GM12878 (cell line): ENCODE measurements at regions not wholly inside any gene's neighbourhood (a gene's known extent, or its start where the extent isn't known, plus 50 kb on each side); places are given as distances from the start of the nearest gene placed in this dataset.

Experiments used
- ATAC-seq: fragments of 200-7000 bp; cut with Tn5 transposase; 3 replicates; pipeline ENCODE4 v1.9.1; 2020; ENCODE audit warnings: mild to moderate bottlenecking, moderate library complexity
- BruUV-seq: library from RNA; stranded (reverse); fragments of 400-500 nt; replicated peaks from 2 replicates; lab custom pipeline; 2021; lab: Mats Ljungman, UMichigan
- CTCF ChIA-PET: fragments of 300-600 bp; sonication (Branson Sonifier 250); formaldehyde crosslinking; extraction: SDS; loops from one replicate; lab custom pipeline; 2021; ENCODE audit warnings: inconsistent platforms; lab: Yijun Ruan, JAX
- POLR2A ChIA-PET: fragments of 350-600 bp; formaldehyde crosslinking; extraction: SDS; loops from one replicate; lab custom pipeline; 2021; ENCODE audit warnings: inconsistent platforms; lab: Charles Lee
- RAD21 ChIA-PET: fragments of 300-600 bp; sonication (Branson Sonifier 250); formaldehyde crosslinking; loops from one replicate; lab custom pipeline; 2023; ENCODE audit warnings: antibody characterized with exemption; ENCODE audit not compliant: unreplicated experiment; lab: Charles Lee
- SMC1A ChIA-PET: fragments of 300-600 bp; sonication (Branson Sonifier 250); formaldehyde crosslinking; loops from one replicate; lab custom pipeline; 2023; ENCODE audit not compliant: unreplicated experiment, uncharacterized antibody; lab: Charles Lee
- DNase-seq: peaks from one replicate; pipeline ENCODE4 v3.0.0-alpha.2; 2011; ENCODE audit warnings: low read depth, low spot score
- FAIRE-seq: peaks from 3 replicates; lab custom pipeline; 2011; peaks lifted over from hg19 to GRCh38; lab: Jason Lieb, UNC
- H2AFZ ChIP-seq: 2 replicates; pipeline ENCODE4 v1.6.0; 2011; ENCODE audit warnings: low read depth, low read length, control low read depth; ENCODE audit not compliant: control insufficient read depth
- H3K27ac ChIP-seq: 2 replicates; pipeline ENCODE4 v1.5.1; 2011; ENCODE audit warnings: control low read depth; ENCODE audit not compliant: control insufficient read depth, insufficient read depth
- H3K27me3 ChIP-seq, 2 experiments: replicated peaks in 1 of 2; 2 replicates each; pipeline versions ENCODE4 v1.6.0 to v1.6.1; 2011; ENCODE audit warnings: low read length in 1 of 2; ENCODE audit not compliant: control insufficient read depth in 2 of 2, insufficient read depth in 2 of 2
- H3K36me3 ChIP-seq, 2 experiments: 2 replicates each; pipeline ENCODE4 v1.5.1; 2011; ENCODE audit warnings: low read length in 1 of 2; ENCODE audit not compliant: control insufficient read depth in 2 of 2, insufficient read depth in 2 of 2
- H3K4me1 ChIP-seq: 2 replicates; pipeline ENCODE4 v1.6.1; 2011; ENCODE audit warnings: mild to moderate bottlenecking, low read length, moderate library complexity, mixed read lengths; ENCODE audit not compliant: control insufficient read depth, insufficient read depth
- H3K4me2 ChIP-seq: 2 replicates; pipeline ENCODE4 v1.6.0; 2011; ENCODE audit warnings: control low read depth; ENCODE audit not compliant: control insufficient read depth, insufficient read depth
- H3K4me3 ChIP-seq: fragments of 200-600 bp; sonication (generic); 2 replicates; pipeline ENCODE4 v1.5.1; 2016
- H3K79me2 ChIP-seq: 2 replicates; pipeline ENCODE4 v1.6.0; 2011; ENCODE audit warnings: low read length; ENCODE audit not compliant: control insufficient read depth, insufficient read depth
- H3K9ac ChIP-seq: 2 replicates; pipeline ENCODE4 v1.8.0; 2011; ENCODE audit warnings: low read length, control low read depth, mixed read lengths; ENCODE audit not compliant: control insufficient read depth, insufficient read depth
- H3K9me3 ChIP-seq: replicated peaks from 3 replicates; pipeline ENCODE4 v1.5.1; 2011; ENCODE audit warnings: mild to moderate bottlenecking, low read length; ENCODE audit not compliant: control insufficient read depth, insufficient read depth
- H4K20me1 ChIP-seq: 2 replicates; pipeline ENCODE4 v1.6.0; 2011; ENCODE audit not compliant: control insufficient read depth, insufficient read depth
- DPF2 ChIP-seq: fragments of 450-650 bp; IDR thresholded peaks from 2 replicates; pipeline ENCODE4 v1.6.1; 2017; ENCODE audit warnings: mild to moderate bottlenecking
- EP300 ChIP-seq, 2 experiments: fragments of 150-350 bp in 1 of 2; IDR thresholded peaks; 2 replicates each; pipeline ENCODE4 v1.6.1; 2011 to 2012; ENCODE audit warnings: low read depth in 2 of 2, low read length in 2 of 2, borderline replicate concordance in 1 of 2, improper control_type of control experiment in 1 of 2, inconsistent platforms in 1 of 2; ENCODE audit not compliant: control insufficient read depth in 1 of 2
- GABPA ChIP-seq: IDR thresholded peaks from 2 replicates; pipeline ENCODE4 v1.6.1; 2014; ENCODE audit warnings: antibody characterized with exemption, low read depth, mild to moderate bottlenecking, inconsistent platforms
- HCFC1 ChIP-seq: fragments of 150-350 bp; IDR thresholded peaks from 2 replicates; pipeline ENCODE4 v1.6.1; 2014; ENCODE audit warnings: low read length
- LARP7 ChIP-seq: fragments of 450-650 bp; IDR thresholded peaks from 2 replicates; pipeline ENCODE4 v1.6.1; 2017; ENCODE audit warnings: mild to moderate bottlenecking
- MTA2 ChIP-seq: fragments of 450-650 bp; IDR thresholded peaks from 2 replicates; pipeline ENCODE4 v1.6.1; 2016; ENCODE audit warnings: low read depth, mild to moderate bottlenecking, moderate library complexity
- MYB ChIP-seq: fragments of 150-350 bp; IDR thresholded peaks from 2 replicates; pipeline ENCODE4 v1.6.1; 2014; ENCODE audit warnings: mild to moderate bottlenecking, low read depth, low read length, borderline replicate concordance
- PAX5 ChIP-seq: IDR thresholded peaks from 2 replicates; pipeline ENCODE4 v1.6.1; 2011; ENCODE audit warnings: low read depth, low read length, borderline replicate concordance
- RFX5 ChIP-seq: IDR thresholded peaks from 2 replicates; pipeline ENCODE4 v1.6.1; 2011; ENCODE audit warnings: low read depth, low read length, improper control_type of control experiment
- RUNX3 ChIP-seq: IDR thresholded peaks from 2 replicates; pipeline ENCODE4 v1.6.1; 2012; ENCODE audit warnings: low read length, inconsistent platforms
- SIX5 ChIP-seq: IDR thresholded peaks from 2 replicates; pipeline ENCODE4 v1.6.1; 2011; ENCODE audit warnings: mild to moderate bottlenecking, low read depth, low read length, moderate library complexity; ENCODE audit not compliant: severe bottlenecking
- WGBS: methylation state at CpG from one replicate; pipeline ENCODE4 v1.1.6; 2016; ENCODE audit warnings: low lambda C conversion rate; ENCODE audit not compliant: insufficient replicate concordance, insufficient coverage; ENCODE audit errors: missing lambda C conversion rate; 5-methylcytosine and 5-hydroxymethylcytosine counted together
- in situ Hi-C: fragments of 300-500 bp; cut with MboI; formaldehyde crosslinking; loops from 9 replicates; pipeline ENCODE4 v1.14.3; 2018; ENCODE audit warnings: mixed read lengths
- intact Hi-C: fragments of 100-400 bp; cut with micrococcal nuclease; formaldehyde crosslinking; loops from one replicate; pipeline ENCODE4 v1.14.2; 2022; ENCODE audit not compliant: unreplicated experiment
- TF ChIP-seq, protein P1 (sequence below): fragments of 450-650 bp; conservative IDR thresholded peaks from 2 replicates; pipeline ENCODE4 v1.6.1; 2017; ENCODE audit warnings: mild to moderate bottlenecking, moderate library complexity
- TF ChIP-seq, protein P2 (sequence below): fragments of 450-650 bp; IDR thresholded peaks from 2 replicates; pipeline ENCODE4 v1.6.1; 2017; ENCODE audit warnings: borderline replicate concordance

DNA sequence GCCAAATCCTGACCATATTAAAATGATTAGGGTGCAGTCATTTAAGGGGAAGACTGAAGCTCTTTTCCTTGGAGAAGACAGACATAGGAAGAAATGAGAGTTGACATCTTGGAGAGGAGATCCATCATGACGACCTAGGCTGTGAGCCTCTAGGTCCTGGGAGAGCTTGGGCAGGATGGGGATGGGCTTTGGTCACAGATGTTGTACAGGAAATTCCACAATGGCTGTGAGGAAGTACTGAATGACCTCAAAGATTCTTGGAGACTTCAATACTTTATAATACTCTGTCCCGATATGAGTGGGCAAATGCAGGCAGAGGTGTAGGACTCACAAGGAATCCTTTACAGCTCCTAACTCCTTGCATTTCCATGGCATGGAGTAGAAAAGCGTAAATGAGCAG is 204.9 kb upstream of the FRMD6 start:
- WGBS = 54% methylated on average over 3 of the region's 3 CpGs
- ATAC-seq = no peak
- H3K27ac ChIP-seq = no peak overlapping the region
- H3K36me3 ChIP-seq = no peaks in the 10 kb centered on the region
- H3K4me1 ChIP-seq = no peaks in the 10 kb centered on the region
- BruUV-seq = no TSS peak
- DNase-seq = no peak
- no peak overlapping the region for H2AFZ ChIP-seq
- no peaks in the 10 kb centered on the region; a peak in 1 of 4 replicates for H3K27me3 ChIP-seq
- H4K20me1 ChIP-seq = no peaks in the 10 kb centered on the region
- TF ChIP-seq GABPA (no peak), SIX5 (no peak), LARP7 (no peak), HCFC1 (no peak), EP300 (IDR thresholded peaks at IDR 0.05; ENCODE audit: borderline replicate concordance in 1 of 2, control insufficient read depth in 1 of 2, low read depth in 2 of 2, low read length in 2 of 2) (no peak), PAX5 (no peak), RUNX3 (no peak), RFX5 (no peak), DPF2 (no peak), MTA2 (no peak), MYB (no peak)
- TF ChIP-seq, protein P1, sequence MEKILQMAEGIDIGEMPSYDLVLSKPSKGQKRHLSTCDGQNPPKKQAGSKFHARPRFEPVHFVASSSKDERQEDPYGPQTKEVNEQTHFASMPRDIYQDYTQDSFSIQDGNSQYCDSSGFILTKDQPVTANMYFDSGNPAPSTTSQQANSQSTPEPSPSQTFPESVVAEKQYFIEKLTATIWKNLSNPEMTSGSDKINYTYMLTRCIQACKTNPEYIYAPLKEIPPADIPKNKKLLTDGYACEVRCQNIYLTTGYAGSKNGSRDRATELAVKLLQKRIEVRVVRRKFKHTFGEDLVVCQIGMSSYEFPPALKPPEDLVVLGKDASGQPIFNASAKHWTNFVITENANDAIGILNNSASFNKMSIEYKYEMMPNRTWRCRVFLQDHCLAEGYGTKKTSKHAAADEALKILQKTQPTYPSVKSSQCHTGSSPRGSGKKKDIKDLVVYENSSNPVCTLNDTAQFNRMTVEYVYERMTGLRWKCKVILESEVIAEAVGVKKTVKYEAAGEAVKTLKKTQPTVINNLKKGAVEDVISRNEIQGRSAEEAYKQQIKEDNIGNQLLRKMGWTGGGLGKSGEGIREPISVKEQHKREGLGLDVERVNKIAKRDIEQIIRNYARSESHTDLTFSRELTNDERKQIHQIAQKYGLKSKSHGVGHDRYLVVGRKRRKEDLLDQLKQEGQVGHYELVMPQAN = no peak
- TF ChIP-seq, protein P2, sequence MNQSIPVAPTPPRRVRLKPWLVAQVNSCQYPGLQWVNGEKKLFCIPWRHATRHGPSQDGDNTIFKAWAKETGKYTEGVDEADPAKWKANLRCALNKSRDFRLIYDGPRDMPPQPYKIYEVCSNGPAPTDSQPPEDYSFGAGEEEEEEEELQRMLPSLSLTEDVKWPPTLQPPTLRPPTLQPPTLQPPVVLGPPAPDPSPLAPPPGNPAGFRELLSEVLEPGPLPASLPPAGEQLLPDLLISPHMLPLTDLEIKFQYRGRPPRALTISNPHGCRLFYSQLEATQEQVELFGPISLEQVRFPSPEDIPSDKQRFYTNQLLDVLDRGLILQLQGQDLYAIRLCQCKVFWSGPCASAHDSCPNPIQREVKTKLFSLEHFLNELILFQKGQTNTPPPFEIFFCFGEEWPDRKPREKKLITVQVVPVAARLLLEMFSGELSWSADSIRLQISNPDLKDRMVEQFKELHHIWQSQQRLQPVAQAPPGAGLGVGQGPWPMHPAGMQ = no peak
- no peaks in the 10 kb centered on the region for H3K9me3 ChIP-seq
- no peak overlapping the region for H3K9ac ChIP-seq
- intact Hi-C loops (no loop called here), in situ Hi-C loops (no loop called here)
- SMC1A ChIA-PET = no interaction called here
- no peak overlapping the region for H3K4me3 ChIP-seq
- RAD21 ChIA-PET = no interaction called here
- POLR2A ChIA-PET = no interaction called here
- H3K79me2 ChIP-seq = no peaks in the 10 kb centered on the region
- no peak overlapping the region for H3K4me2 ChIP-seq
- CTCF ChIA-PET = no interaction called here
- FAIRE-seq = no peak
